Panc1 (cell line): ENCODE measurements at regions not wholly inside any gene's neighbourhood (a gene's known extent, or its start where the extent isn't known, plus 50 kb on each side); places are given as distances from the start of the nearest gene placed in this dataset.

Source experiments
- POLR2AphosphoS5 ChIP-seq: IDR thresholded peaks from 2 replicates; pipeline ENCODE4 v1.6.1; 2012; ENCODE audit warnings: mild to moderate bottlenecking, low read depth, low read length, moderate library complexity
- REST ChIP-seq, 2 experiments: IDR thresholded peaks; 2 replicates each; pipeline ENCODE4 v1.6.1; 2011 to 2012; ENCODE audit warnings: low read depth in 2 of 2, control low read depth in 1 of 2, low read length in 1 of 2, mild to moderate bottlenecking in 1 of 2, moderate library complexity in 1 of 2; ENCODE audit not compliant: insufficient read depth in 1 of 2
- SIN3A ChIP-seq: IDR thresholded peaks from 2 replicates; pipeline ENCODE4 v1.6.1; 2012; ENCODE audit warnings: low read depth, mild to moderate bottlenecking, low read length, moderate library complexity, borderline replicate concordance; ENCODE audit not compliant: insufficient read depth
- TF ChIP-seq, protein P1 (sequence below): fragments of 450-650 bp; IDR thresholded peaks from 2 replicates; pipeline ENCODE4 v1.5.1; 2017; ENCODE audit warnings: mild to moderate bottlenecking

DNA sequence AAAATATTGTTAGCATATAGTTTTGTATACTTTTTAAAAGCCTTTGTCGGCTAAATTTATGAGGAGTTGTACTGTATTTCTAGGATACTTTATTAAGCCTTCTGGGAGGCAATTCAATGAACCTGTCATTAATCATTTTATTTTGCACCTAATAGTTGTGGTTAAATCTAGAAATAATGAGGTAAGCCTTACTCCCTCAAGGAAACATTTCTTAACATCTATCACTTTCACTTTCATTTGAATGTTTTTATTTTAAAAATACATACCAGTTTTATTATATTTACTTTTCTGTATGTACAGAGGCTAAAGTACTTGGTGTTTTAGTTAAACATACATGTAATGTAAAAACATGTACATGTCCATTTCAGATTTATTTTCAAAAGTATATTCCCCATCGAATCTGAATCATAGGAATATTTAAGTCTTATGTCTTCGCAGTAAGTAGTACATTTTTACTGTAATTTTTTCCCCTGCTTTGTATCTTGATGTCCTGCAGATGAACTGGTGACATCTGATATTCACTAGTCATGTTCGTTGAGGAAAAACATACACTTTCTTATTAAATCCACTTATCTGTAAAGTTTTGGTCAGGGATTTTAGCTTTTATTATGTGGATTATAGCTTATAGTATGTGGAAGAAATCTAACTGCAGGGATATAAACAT lies 82.8 kb downstream of the DISP1 start:
- TF ChIP-seq, protein P1, sequence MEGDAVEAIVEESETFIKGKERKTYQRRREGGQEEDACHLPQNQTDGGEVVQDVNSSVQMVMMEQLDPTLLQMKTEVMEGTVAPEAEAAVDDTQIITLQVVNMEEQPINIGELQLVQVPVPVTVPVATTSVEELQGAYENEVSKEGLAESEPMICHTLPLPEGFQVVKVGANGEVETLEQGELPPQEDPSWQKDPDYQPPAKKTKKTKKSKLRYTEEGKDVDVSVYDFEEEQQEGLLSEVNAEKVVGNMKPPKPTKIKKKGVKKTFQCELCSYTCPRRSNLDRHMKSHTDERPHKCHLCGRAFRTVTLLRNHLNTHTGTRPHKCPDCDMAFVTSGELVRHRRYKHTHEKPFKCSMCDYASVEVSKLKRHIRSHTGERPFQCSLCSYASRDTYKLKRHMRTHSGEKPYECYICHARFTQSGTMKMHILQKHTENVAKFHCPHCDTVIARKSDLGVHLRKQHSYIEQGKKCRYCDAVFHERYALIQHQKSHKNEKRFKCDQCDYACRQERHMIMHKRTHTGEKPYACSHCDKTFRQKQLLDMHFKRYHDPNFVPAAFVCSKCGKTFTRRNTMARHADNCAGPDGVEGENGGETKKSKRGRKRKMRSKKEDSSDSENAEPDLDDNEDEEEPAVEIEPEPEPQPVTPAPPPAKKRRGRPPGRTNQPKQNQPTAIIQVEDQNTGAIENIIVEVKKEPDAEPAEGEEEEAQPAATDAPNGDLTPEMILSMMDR: no peak
- TF ChIP-seq SIN3A: no peak
- TF ChIP-seq REST (IDR thresholded peaks at IDR 0.05; ENCODE audit: insufficient read depth in 1 of 2, low read depth in 2 of 2, low read length in 1 of 2): no peak
- TF ChIP-seq POLR2AphosphoS5: no peak
